Lower lobe of right lung (tissue), 2 donors: ENCODE measurements at regions not wholly inside any gene's neighbourhood (a gene's known extent, or its start where the extent isn't known, plus 50 kb on each side); places are given as distances from the start of the nearest gene placed in this dataset.
"Not testable (repeated sequence)": the region's sequence is repeated elsewhere in the genome, so short reads cannot be mapped to it uniquely, and the experiment has no call there.

Experiments used
- ATAC-seq, 2 donors: fragments of 200-7000 bp; cut with Tn5 transposase; one replicate each; pipeline ENCODE4 v1.9.1; 2020 to 2022; ENCODE audit warnings: mild to moderate bottlenecking in 2 of 2, moderate library complexity in 2 of 2
- DNase-seq: peaks from one replicate; pipeline ENCODE4 v3.0.0-alpha.2; 2020
- H3K27ac ChIP-seq: fragments of 200-600 bp; one replicate; pipeline ENCODE4 v1.8.0; 2022
- H3K27me3 ChIP-seq: fragments of 200-600 bp; one replicate; pipeline ENCODE4 v1.8.0; 2022; ENCODE audit warnings: low read depth
- H3K36me3 ChIP-seq: fragments of 200-600 bp; one replicate; pipeline ENCODE4 v1.8.0; 2022; ENCODE audit warnings: mild to moderate bottlenecking
- H3K4me1 ChIP-seq: fragments of 200-600 bp; one replicate; pipeline ENCODE4 v1.8.0; 2022
- H3K4me3 ChIP-seq: fragments of 200-600 bp; one replicate; pipeline ENCODE4 v1.8.0; 2022; ENCODE audit warnings: mild to moderate bottlenecking
- H3K9me3 ChIP-seq: fragments of 200-600 bp; one replicate; pipeline ENCODE4 v1.8.0; 2022
- CTCF ChIP-seq: fragments of 200-600 bp; IDR thresholded peaks from one replicate; pipeline ENCODE4 v1.8.0; 2022; ENCODE audit warnings: antibody characterized with exemption, mild to moderate bottlenecking
- intact Hi-C: fragments of 100-400 bp; cut with DNase I; formaldehyde crosslinking; loops from one replicate; pipeline ENCODE4 v1.11.0; 2022
- donor health status: DM: no; HTN: yes; CAD: no; lungs with severe emphysema.

DNA sequence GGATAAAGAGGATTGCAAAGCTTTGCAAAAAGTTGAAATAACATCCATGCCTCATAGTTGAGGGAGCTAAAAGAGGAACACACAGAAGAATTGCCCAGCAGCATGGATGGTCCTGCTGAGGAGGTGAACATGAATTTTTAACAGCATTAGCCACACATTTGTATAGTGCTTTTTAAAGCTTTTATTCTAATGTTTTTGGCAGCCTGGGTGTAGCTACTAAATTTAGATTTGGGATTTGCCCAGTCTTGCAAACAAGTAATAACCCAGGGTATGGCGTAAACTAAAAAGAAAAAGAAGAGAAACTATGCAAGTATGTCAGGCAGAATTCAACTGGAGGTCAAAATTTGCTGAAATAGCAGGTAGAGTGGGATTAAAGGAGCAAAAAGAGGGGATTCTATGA lies 75.1 kb upstream of the PTPRK start:
- H3K36me3 ChIP-seq: no peaks in the 10 kb centered on the region
- peaks cover 4% of the 10 kb centered on the region for H3K9me3 ChIP-seq
- H3K27ac ChIP-seq: no peak overlapping the region
- TF ChIP-seq CTCF: no peak
- intact Hi-C loops: no loop called here
- H3K27me3 ChIP-seq: no peaks in the 10 kb centered on the region
- ATAC-seq (no peak), DNase-seq (no peak)
- H3K4me1 ChIP-seq: no peaks in the 10 kb centered on the region
- H3K4me3 ChIP-seq: no peak overlapping the region

- TF ChIP-seq CTCF: no peak
- peaks cover 4% of the 10 kb centered on the region for H3K9me3 ChIP-seq
- H3K27ac ChIP-seq: no peak overlapping the region
- no peaks in the 10 kb centered on the region for H3K4me1 ChIP-seq
- intact Hi-C loops: no loop called here
- no peak overlapping the region for H3K4me3 ChIP-seq
- H3K36me3 ChIP-seq: no peaks in the 10 kb centered on the region
- ATAC-seq (peak in 1 of 2 donors; percentile 49), DNase-seq (no peak)
- no peaks in the 10 kb centered on the region for H3K27me3 ChIP-seq
These were observed 65.7 kb upstream of the PTPRK start for GRCh38 chr6:128586095-128586494.

DNA sequence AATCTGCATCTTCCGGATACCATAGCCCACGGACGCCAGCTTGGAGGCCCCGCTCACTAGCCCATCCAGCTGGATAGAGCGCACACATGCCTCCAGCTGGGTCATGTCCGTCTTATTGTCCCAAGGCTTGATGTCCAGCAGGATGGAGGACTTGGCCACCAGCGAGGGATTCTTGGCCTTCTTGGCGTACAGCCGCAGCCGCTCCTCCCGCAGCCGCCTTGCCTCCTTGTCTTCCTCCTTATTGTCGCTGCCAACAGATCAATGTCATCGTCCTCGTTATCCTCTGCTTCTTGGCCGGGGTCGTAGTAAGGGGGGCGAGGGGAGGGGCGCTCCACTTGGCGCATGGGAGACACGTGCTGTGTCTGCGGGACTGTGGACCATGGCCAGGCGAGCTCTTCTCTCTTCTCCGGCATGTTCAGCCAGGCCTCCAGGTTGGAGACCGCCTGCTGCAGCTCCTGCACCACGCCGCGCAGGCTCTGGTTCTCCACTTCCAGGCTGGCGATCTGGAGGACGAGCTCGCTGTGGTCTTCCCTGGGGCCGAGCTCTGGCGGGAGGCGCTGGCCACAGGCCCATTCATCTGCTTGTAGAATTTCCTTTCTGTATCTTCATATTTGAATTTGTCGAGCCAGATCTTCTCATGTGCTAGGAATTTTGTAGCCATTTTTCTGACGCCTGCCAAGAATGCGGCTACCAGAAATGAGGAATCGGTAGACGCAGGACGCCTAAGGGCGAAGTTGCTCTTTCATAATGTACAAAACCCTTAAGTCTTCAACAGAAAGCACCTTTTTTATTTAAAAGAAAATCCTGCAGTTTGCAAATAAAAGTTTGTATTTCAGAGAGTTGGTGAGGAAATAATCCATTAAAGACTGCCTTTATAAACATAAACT lies 60.1 kb upstream of the PTPRK start:
- ATAC-seq (peak in 1 of 2 donors; percentile 29), DNase-seq (no peak)
- no peaks in the 10 kb centered on the region for H3K4me1 ChIP-seq
- no peak for TF ChIP-seq CTCF
- intact Hi-C loops: no loop called here
- no peaks in the 10 kb centered on the region for H3K27me3 ChIP-seq
- no peaks in the 10 kb centered on the region for H3K36me3 ChIP-seq
- no peaks in the 10 kb centered on the region for H3K9me3 ChIP-seq
- H3K4me3 ChIP-seq: no peak overlapping the region
- no peak overlapping the region for H3K27ac ChIP-seq

GRCh38 chr6:128575254-128575653 lies 54.9 kb upstream of the PTPRK start:
- H3K36me3 ChIP-seq, DNase-seq, intact Hi-C loops, H3K4me3 ChIP-seq, H3K9me3 ChIP-seq, H3K27me3 ChIP-seq, H3K4me1 ChIP-seq, H3K27ac ChIP-seq, ATAC-seq: not testable (repeated sequence)

- intact Hi-C loops: no loop called here
- H3K9me3 ChIP-seq: no peaks in the 10 kb centered on the region
- H3K4me3 ChIP-seq: no peak overlapping the region
- H3K27me3 ChIP-seq: no peaks in the 10 kb centered on the region
- ATAC-seq: no peak
- no peak overlapping the region for H3K27ac ChIP-seq
- H3K4me1 ChIP-seq: no peaks in the 10 kb centered on the region
- H3K36me3 ChIP-seq: no peaks in the 10 kb centered on the region
- TF ChIP-seq CTCF: no peak
- no peak for DNase-seq
These were observed 54.0 kb upstream of the PTPRK start for GRCh38 chr6:128574402-128574801.

GRCh38 chr6:128573036-128573435 lies 52.6 kb upstream of the PTPRK start:
- no peak overlapping the region for H3K4me3 ChIP-seq
- no peaks in the 10 kb centered on the region for H3K36me3 ChIP-seq
- intact Hi-C loops: no loop called here
- H3K9me3 ChIP-seq: no peaks in the 10 kb centered on the region
- no peaks in the 10 kb centered on the region for H3K27me3 ChIP-seq
- TF ChIP-seq CTCF: no peak
- no peak overlapping the region for H3K27ac ChIP-seq
- ATAC-seq (no peak), DNase-seq (no peak)
- no peaks in the 10 kb centered on the region for H3K4me1 ChIP-seq
